OCI-LY7 (cell line): ENCODE measurements at regions not wholly inside any gene's neighbourhood (a gene's known extent, or its start where the extent isn't known, plus 50 kb on each side); places are given as distances from the start of the nearest gene placed in this dataset.

Source experiments
- BruUV-seq: library from RNA; stranded (reverse); fragments of 400-500 nt; replicated peaks from 2 replicates; lab custom pipeline; 2021; lab: Mats Ljungman, UMichigan
- CTCF ChIA-PET: fragments of 300-600 bp; sonication (Branson Sonifier 250); formaldehyde crosslinking; loops from one replicate; lab custom pipeline; 2022; ENCODE audit warnings: antibody characterized with exemption; ENCODE audit not compliant: unreplicated experiment; lab: Charles Lee
- POLR2A ChIA-PET: fragments of 300-600 bp; sonication (Branson Sonifier 250); formaldehyde crosslinking; loops from one replicate; lab custom pipeline; 2022; ENCODE audit warnings: antibody characterized with exemption; lab: Charles Lee
- DNase-seq: peaks from one replicate; pipeline ENCODE4 v3.0.0-alpha.2; 2015; ENCODE audit warnings: low spot score
- H2AFZ ChIP-seq: fragments of 200-600 bp; sonication (generic), shearing (Covaris generic); 2 replicates; pipeline ENCODE4 v1.6.1; 2014; ENCODE audit warnings: mild to moderate bottlenecking, antibody characterized with exemption, low read length, moderate library complexity
- H3K27ac ChIP-seq: fragments of 200-600 bp; sonication (generic); 2 replicates; pipeline ENCODE4 v1.5.1; 2014; ENCODE audit warnings: mixed run types, low read depth, mild to moderate bottlenecking, moderate library complexity, low read length, inconsistent platforms; ENCODE audit not compliant: poor library complexity, severe bottlenecking
- H3K36me3 ChIP-seq: fragments of 200-600 bp; sonication (generic); 2 replicates; pipeline ENCODE4 v1.6.1; 2014; ENCODE audit warnings: mild to moderate bottlenecking, antibody characterized with exemption, low read length, moderate library complexity, mixed read lengths; ENCODE audit not compliant: insufficient read depth
- H3K4me1 ChIP-seq: fragments of 200-600 bp; sonication (generic); 2 replicates; pipeline ENCODE4 v1.5.1; 2014; ENCODE audit warnings: mild to moderate bottlenecking, low read length; ENCODE audit not compliant: insufficient read depth, poor library complexity, severe bottlenecking
- H3K4me2 ChIP-seq: fragments of 200-600 bp; sonication (generic); 2 replicates; pipeline ENCODE4 v1.6.1; 2014; ENCODE audit warnings: mild to moderate bottlenecking, low read length
- H3K4me3 ChIP-seq: fragments of 200-600 bp; sonication (generic); 2 replicates; pipeline ENCODE4 v1.5.1; 2014; ENCODE audit warnings: mild to moderate bottlenecking, low read depth, low read length; ENCODE audit not compliant: poor library complexity, severe bottlenecking
- H3K79me2 ChIP-seq: fragments of 200-600 bp; sonication (generic); 2 replicates; pipeline ENCODE4 v1.6.1; 2016; ENCODE audit warnings: low read depth, mild to moderate bottlenecking, low read length, moderate library complexity, mixed read lengths; ENCODE audit not compliant: insufficient read depth
- H3K9me2 ChIP-seq: fragments of 200-600 bp; sonication (generic); 2 replicates; pipeline ENCODE4 v1.6.1; 2016; ENCODE audit warnings: mild to moderate bottlenecking, low read length, mixed read lengths; ENCODE audit not compliant: insufficient read depth
- H3K9me3 ChIP-seq: fragments of 200-600 bp; sonication (generic); 2 replicates; pipeline ENCODE4 v1.6.1; 2014; ENCODE audit warnings: mild to moderate bottlenecking, mixed run types, low read length, mixed read lengths
- H4K20me1 ChIP-seq: fragments of 200-600 bp; sonication (generic); 2 replicates; pipeline ENCODE4 v1.6.1; 2014; ENCODE audit warnings: mild to moderate bottlenecking, antibody characterized with exemption, low read length, moderate library complexity, mixed read lengths; ENCODE audit not compliant: insufficient read depth
- CTCF ChIP-seq: fragments of 200-600 bp; sonication (generic); conservative IDR thresholded peaks from 2 replicates; pipeline ENCODE4 v1.5.1; 2014; ENCODE audit warnings: mild to moderate bottlenecking, antibody characterized with exemption, low read length, moderate library complexity, mixed read lengths
- EZH2phosphoT487 ChIP-seq: fragments of 200-600 bp; sonication (generic); IDR thresholded peaks from 2 replicates; pipeline ENCODE4 v1.6.1; 2018; ENCODE audit warnings: low read depth, borderline replicate concordance, mild to moderate bottlenecking, mixed run types, antibody characterized with exemption, low read length, moderate library complexity, mixed read lengths
- intact Hi-C: fragments of 100-400 bp; cut with micrococcal nuclease; formaldehyde crosslinking; loops from one replicate; pipeline ENCODE4 v1.10.0; 2022; ENCODE audit not compliant: unreplicated experiment

- Histone ChIP-seq H3K4me2 (no peak overlapping the region), H3K4me1 (no peaks in the 10 kb centered on the region), H3K9me3 (no peaks in the 10 kb centered on the region), H2AFZ (no peak overlapping the region), H4K20me1 (no peaks in the 10 kb centered on the region), H3K36me3 (no peaks in the 10 kb centered on the region), H3K9me2 (no peaks in the 10 kb centered on the region), H3K79me2 (no peaks in the 10 kb centered on the region), H3K4me3 (no peak overlapping the region), H3K27ac (no peak overlapping the region)
- CTCF ChIA-PET: no interaction called here
- BruUV-seq: no TSS peak
- TF ChIP-seq CTCF: no peak
- TF ChIP-seq EZH2phosphoT487: no peak
- DNase-seq: no peak
- POLR2A ChIA-PET: no interaction called here
- intact Hi-C loops: no loop called here
Measured at GRCh38 chr2:19122220-19122619, 236.2 kb downstream of the OSR1 start.

GRCh38 chr2:19120941-19121750, 237.3 kb downstream of the OSR1 start:
- no peak overlapping the region for H3K4me3 ChIP-seq
- CTCF ChIA-PET: no interaction called here
- no TSS peak for BruUV-seq
- H3K9me2 ChIP-seq: no peaks in the 10 kb centered on the region
- H3K4me1 ChIP-seq: no peaks in the 10 kb centered on the region
- H2AFZ ChIP-seq: no peak overlapping the region
- no peak for DNase-seq
- POLR2A ChIA-PET: interaction anchor here (0.7 kb wide), 1 partner anchor 1002 kb away, joined by 4 read pairs; no protein-coding TSS in a partner anchor
- no peaks in the 10 kb centered on the region for H3K9me3 ChIP-seq
- H3K79me2 ChIP-seq: no peaks in the 10 kb centered on the region
- H4K20me1 ChIP-seq: no peaks in the 10 kb centered on the region
- TF ChIP-seq EZH2phosphoT487: no peak
- no peak for TF ChIP-seq CTCF
- no peak overlapping the region for H3K4me2 ChIP-seq
- H3K27ac ChIP-seq: no peak overlapping the region
- intact Hi-C loops: no loop called here
- no peaks in the 10 kb centered on the region for H3K36me3 ChIP-seq

GRCh38 chr2:19120181-19120580, 238.2 kb downstream of the OSR1 start:
- no peaks in the 10 kb centered on the region for H4K20me1 ChIP-seq
- POLR2A ChIA-PET: no interaction called here
- CTCF ChIA-PET: no interaction called here
- no TSS peak for BruUV-seq
- TF ChIP-seq EZH2phosphoT487: no peak
- TF ChIP-seq CTCF: no peak
- no peak overlapping the region for H3K4me2 ChIP-seq
- no peaks in the 10 kb centered on the region for H3K9me2 ChIP-seq
- H3K4me3 ChIP-seq: no peak overlapping the region
- H3K36me3 ChIP-seq: no peaks in the 10 kb centered on the region
- DNase-seq: no peak
- H3K4me1 ChIP-seq: no peaks in the 10 kb centered on the region
- H3K79me2 ChIP-seq: no peaks in the 10 kb centered on the region
- intact Hi-C loops: no loop called here
- no peak overlapping the region for H2AFZ ChIP-seq
- H3K9me3 ChIP-seq: no peaks in the 10 kb centered on the region
- no peak overlapping the region for H3K27ac ChIP-seq
